ENCODE measurements at regions not wholly inside any gene's neighbourhood (a gene's known extent, or its start where the extent isn't known, plus 50 kb on each side); places are given as distances from the start of the nearest gene placed in this dataset.
"Not testable (repeated sequence)": the region's sequence is repeated elsewhere in the genome, so short reads cannot be mapped to it uniquely, and the experiment has no call there.

GRCh38 chr3:88485001-88485400 lies 335.2 kb downstream of the C3orf38 start:
- ATAC-seq = no peak
- TF ChIP-seq TSHZ2 (CRISPR knock-in tag; IDR thresholded peaks at IDR 0.05) (no peak), ARNTL (CRISPR knock-in tag; IDR thresholded peaks at IDR 0.05; ENCODE audit: borderline replicate concordance, low read depth) (no peak), CSRNP3 (CRISPR knock-in tag; IDR thresholded peaks at IDR 0.05) (no peak), ZNF8 (CRISPR knock-in tag; IDR thresholded peaks at IDR 0.05) (no peak), ZC3H10 (CRISPR knock-in tag; IDR thresholded peaks at IDR 0.05) (no peak), GLIS3 (CRISPR knock-in tag; IDR thresholded peaks at IDR 0.05) (no peak), ZNF565 (CRISPR knock-in tag; conservative IDR thresholded peaks at IDR 0.05; ENCODE audit: low read depth) (no peak), TOX (CRISPR knock-in tag; IDR thresholded peaks at IDR 0.05; ENCODE audit: borderline replicate concordance) (no peak), ZFP30 (CRISPR knock-in tag; IDR thresholded peaks at IDR 0.05) (no peak), PPARA (CRISPR knock-in tag; IDR thresholded peaks at IDR 0.05; ENCODE audit: borderline replicate concordance) (no peak), POU6F1 (CRISPR knock-in tag; IDR thresholded peaks at IDR 0.05; ENCODE audit: borderline replicate concordance, low read depth) (no peak), SNAI2 (CRISPR knock-in tag; IDR thresholded peaks at IDR 0.05) (no peak), TCF4 (CRISPR knock-in tag; IDR thresholded peaks at IDR 0.05; ENCODE audit: borderline replicate concordance) (no peak), ISL1 (CRISPR knock-in tag; IDR thresholded peaks at IDR 0.05) (no peak), OSR1 (CRISPR knock-in tag; IDR thresholded peaks at IDR 0.05) (no peak), ESRRG (CRISPR knock-in tag; IDR thresholded peaks at IDR 0.05) (no peak), BACH2 (CRISPR knock-in tag; IDR thresholded peaks at IDR 0.05; ENCODE audit: borderline replicate concordance) (no peak), PATZ1 (CRISPR knock-in tag; IDR thresholded peaks at IDR 0.05; ENCODE audit: borderline replicate concordance) (no peak), RARB (CRISPR knock-in tag; IDR thresholded peaks at IDR 0.05) (no peak)
- TF ChIP-seq, protein P1, sequence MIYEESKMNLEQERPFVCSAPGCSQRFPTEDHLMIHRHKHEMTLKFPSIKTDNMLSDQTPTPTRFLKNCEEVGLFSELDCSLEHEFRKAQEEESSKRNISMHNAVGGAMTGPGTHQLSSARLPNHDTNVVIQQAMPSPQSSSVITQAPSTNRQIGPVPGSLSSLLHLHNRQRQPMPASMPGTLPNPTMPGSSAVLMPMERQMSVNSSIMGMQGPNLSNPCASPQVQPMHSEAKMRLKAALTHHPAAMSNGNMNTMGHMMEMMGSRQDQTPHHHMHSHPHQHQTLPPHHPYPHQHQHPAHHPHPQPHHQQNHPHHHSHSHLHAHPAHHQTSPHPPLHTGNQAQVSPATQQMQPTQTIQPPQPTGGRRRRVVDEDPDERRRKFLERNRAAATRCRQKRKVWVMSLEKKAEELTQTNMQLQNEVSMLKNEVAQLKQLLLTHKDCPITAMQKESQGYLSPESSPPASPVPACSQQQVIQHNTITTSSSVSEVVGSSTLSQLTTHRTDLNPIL (CRISPR knock-in tag; IDR thresholded peaks at IDR 0.05; ENCODE audit: low read depth) = no peak

GRCh38 chr3:88508818-88509217 lies 359.1 kb downstream of the C3orf38 start:
- not testable (repeated sequence) for ATAC-seq

DNA sequence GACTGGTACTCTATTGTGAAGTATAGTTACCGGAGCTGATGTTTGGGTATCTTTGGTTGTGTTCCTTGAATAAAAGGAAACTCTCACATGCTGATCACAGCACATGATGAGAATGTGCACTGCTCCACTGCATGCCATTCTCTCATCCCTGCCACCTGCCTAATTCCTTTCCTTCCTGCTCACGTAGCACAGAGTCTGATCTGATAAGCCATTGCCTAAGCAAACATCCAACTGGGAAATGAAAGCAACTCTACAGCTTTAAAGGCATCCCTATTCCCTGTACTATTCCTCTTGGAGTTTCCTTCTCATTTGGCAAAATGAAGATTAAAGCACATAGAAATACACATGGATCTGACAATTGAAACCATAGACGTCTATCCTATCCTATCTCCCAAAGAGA lies 359.8 kb downstream of the C3orf38 start:
- no peak for ATAC-seq
- TF ChIP-seq TSHZ2 (CRISPR knock-in tag; IDR thresholded peaks at IDR 0.05) = no peak
- no peak for TF ChIP-seq SNAI2 (CRISPR knock-in tag; IDR thresholded peaks at IDR 0.05)
- no peak for TF ChIP-seq ZNF8 (CRISPR knock-in tag; IDR thresholded peaks at IDR 0.05)
- no peak for TF ChIP-seq BACH2 (CRISPR knock-in tag; IDR thresholded peaks at IDR 0.05; ENCODE audit: borderline replicate concordance)
- TF ChIP-seq CSDC2 (CRISPR knock-in tag; IDR thresholded peaks at IDR 0.05) = no peak
- TF ChIP-seq, protein P1 (CRISPR knock-in tag; IDR thresholded peaks at IDR 0.05; ENCODE audit: low read depth) = no peak
- no peak for TF ChIP-seq ZFP3 (CRISPR knock-in tag; IDR thresholded peaks at IDR 0.05)
- no peak for TF ChIP-seq ISL1 (CRISPR knock-in tag; IDR thresholded peaks at IDR 0.05)
- TF ChIP-seq OSR1 (CRISPR knock-in tag; IDR thresholded peaks at IDR 0.05) = no peak
- TF ChIP-seq ESRRG (CRISPR knock-in tag; IDR thresholded peaks at IDR 0.05) = no peak
- no peak for TF ChIP-seq ZNF70 (CRISPR knock-in tag; IDR thresholded peaks at IDR 0.05)
- TF ChIP-seq CSRNP3 (CRISPR knock-in tag; IDR thresholded peaks at IDR 0.05) = no peak

Data from SK-N-SH treated with all-trans-retinoic acid at 6 μM for 48 hours (cell line).